Mucosa of stomach (tissue), 1 donor: ENCODE measurements at regions not wholly inside any gene's neighbourhood (a gene's known extent, or its start where the extent isn't known, plus 50 kb on each side); places are given as distances from the start of the nearest gene placed in this dataset.

ENCODE experiments used
- H3K27me3 ChIP-seq: one replicate; pipeline ENCODE4 v1.7.0; 2013; ENCODE audit warnings: mild to moderate bottlenecking, low read length; ENCODE audit not compliant: control insufficient read depth, insufficient read depth
- H3K36me3 ChIP-seq: one replicate; pipeline ENCODE4 v1.7.0; 2013; ENCODE audit warnings: low read length; ENCODE audit not compliant: control insufficient read depth, insufficient read depth
- H3K4me1 ChIP-seq: one replicate; pipeline ENCODE4 v1.7.0; 2013; ENCODE audit warnings: mild to moderate bottlenecking, low read length; ENCODE audit not compliant: control insufficient read depth, insufficient read depth
- H3K4me3 ChIP-seq: one replicate; pipeline ENCODE4 v1.7.0; 2013; ENCODE audit warnings: low read length
- H3K9ac ChIP-seq: one replicate; pipeline ENCODE4 v1.7.0; 2013; ENCODE audit warnings: mild to moderate bottlenecking, low read length, moderate library complexity
- H3K9me3 ChIP-seq: one replicate; pipeline ENCODE4 v1.7.0; 2013; ENCODE audit warnings: mild to moderate bottlenecking, low read length, moderate library complexity; ENCODE audit not compliant: control insufficient read depth
- donor health status: Pancreatic carcinoma.

GRCh38 chr1:244216836-244217235 is 165.8 kb downstream of the ZBTB18 start:
- Histone ChIP-seq H3K4me1 (no peaks in the 10 kb centered on the region), H3K4me3 (no peak overlapping the region), H3K36me3 (no peaks in the 10 kb centered on the region), H3K9me3 (no peaks in the 10 kb centered on the region), H3K27me3 (no peaks in the 10 kb centered on the region), H3K9ac (no peak overlapping the region)

- no peaks in the 10 kb centered on the region for H3K4me1 ChIP-seq
- H3K9me3 ChIP-seq = no peaks in the 10 kb centered on the region
- no peak overlapping the region for H3K4me3 ChIP-seq
- no peaks in the 10 kb centered on the region for H3K36me3 ChIP-seq
- H3K27me3 ChIP-seq = no peaks in the 10 kb centered on the region
- no peak overlapping the region for H3K9ac ChIP-seq
Measured at GRCh38 chr1:244217711-244218110, 166.6 kb downstream of the ZBTB18 start.

GRCh38 chr1:244218220-244218619 is 167.1 kb downstream of the ZBTB18 start:
- Histone ChIP-seq H3K9ac (no peak overlapping the region), H3K4me1 (no peaks in the 10 kb centered on the region), H3K36me3 (no peaks in the 10 kb centered on the region), H3K27me3 (no peaks in the 10 kb centered on the region), H3K9me3 (no peaks in the 10 kb centered on the region), H3K4me3 (no peak overlapping the region)

GRCh38 chr1:244219149-244219548 is 168.1 kb downstream of the ZBTB18 start:
- Histone ChIP-seq H3K27me3 (no peaks in the 10 kb centered on the region), H3K4me3 (no peak overlapping the region), H3K4me1 (no peaks in the 10 kb centered on the region), H3K9ac (no peak overlapping the region), H3K9me3 (no peaks in the 10 kb centered on the region), H3K36me3 (no peaks in the 10 kb centered on the region)

- no peaks in the 10 kb centered on the region for H3K4me1 ChIP-seq
- no peaks in the 10 kb centered on the region for H3K9me3 ChIP-seq
- no peak overlapping the region for H3K9ac ChIP-seq
Measured at GRCh38 chr1:244219802-244220201, 168.7 kb downstream of the ZBTB18 start.

GRCh38 chr1:244220410-244220809 is 169.3 kb downstream of the ZBTB18 start:
- no peaks in the 10 kb centered on the region for H3K9me3 ChIP-seq
- no peaks in the 10 kb centered on the region for H3K4me1 ChIP-seq
- H3K36me3 ChIP-seq = no peaks in the 10 kb centered on the region
- H3K9ac ChIP-seq = no peak overlapping the region
- no peaks in the 10 kb centered on the region for H3K27me3 ChIP-seq
- H3K4me3 ChIP-seq = no peak overlapping the region

More at GRCh38 chr1:244219802-244220201, 168.7 kb downstream of the ZBTB18 start:
- no peaks in the 10 kb centered on the region for H3K27me3 ChIP-seq
- no peaks in the 10 kb centered on the region for H3K36me3 ChIP-seq
- no peak overlapping the region for H3K4me3 ChIP-seq

- Histone ChIP-seq H3K9me3 (no peaks in the 10 kb centered on the region), H3K4me1 (no peaks in the 10 kb centered on the region), H3K4me3 (no peak overlapping the region), H3K9ac (no peak overlapping the region), H3K36me3 (no peaks in the 10 kb centered on the region), H3K27me3 (no peaks in the 10 kb centered on the region)
Measured at GRCh38 chr1:244221991-244222390, 170.9 kb downstream of the ZBTB18 start.

GRCh38 chr1:244224487-244225430 is 173.7 kb downstream of the ZBTB18 start:
- Histone ChIP-seq H3K4me1 (no peaks in the 10 kb centered on the region), H3K9me3 (no peaks in the 10 kb centered on the region), H3K27me3 (no peaks in the 10 kb centered on the region), H3K9ac (no peak overlapping the region), H3K4me3 (no peak overlapping the region), H3K36me3 (no peaks in the 10 kb centered on the region)

- Histone ChIP-seq H3K27me3 (peaks cover 9% of the 10 kb centered on the region), H3K9me3 (no peaks in the 10 kb centered on the region), H3K36me3 (no peaks in the 10 kb centered on the region), H3K4me1 (no peaks in the 10 kb centered on the region), H3K9ac (no peak overlapping the region), H3K4me3 (no peak overlapping the region)
Measured at GRCh38 chr1:244226435-244226834, 175.4 kb downstream of the ZBTB18 start.

GRCh38 chr1:244230470-244230869 is 179.4 kb downstream of the ZBTB18 start:
- Histone ChIP-seq H3K9ac (no peak overlapping the region), H3K27me3 (peaks cover 9% of the 10 kb centered on the region), H3K4me1 (no peaks in the 10 kb centered on the region), H3K36me3 (no peaks in the 10 kb centered on the region), H3K9me3 (no peaks in the 10 kb centered on the region), H3K4me3 (no peak overlapping the region)

GRCh38 chr1:244231193-244231571 is 180.1 kb downstream of the ZBTB18 start:
- H3K9ac ChIP-seq = no peak overlapping the region
- H3K4me1 ChIP-seq = no peaks in the 10 kb centered on the region
- H3K9me3 ChIP-seq = no peaks in the 10 kb centered on the region
- no peaks in the 10 kb centered on the region for H3K36me3 ChIP-seq
- H3K4me3 ChIP-seq = no peak overlapping the region
- H3K27me3 ChIP-seq = peaks cover 9% of the 10 kb centered on the region

GRCh38 chr1:244231572-244232315 is 180.7 kb downstream of the ZBTB18 start:
- Histone ChIP-seq H3K9ac (no peak overlapping the region), H3K4me3 (no peak overlapping the region), H3K36me3 (no peaks in the 10 kb centered on the region), H3K4me1 (no peaks in the 10 kb centered on the region), H3K9me3 (no peaks in the 10 kb centered on the region), H3K27me3 (peaks cover 9% of the 10 kb centered on the region)
